ENCODE measurements at regions not wholly inside any gene's neighbourhood (a gene's known extent, or its start where the extent isn't known, plus 50 kb on each side); places are given as distances from the start of the nearest gene placed in this dataset.

GRCh38 chr10:57963546-57963945 is 304.1 kb downstream of the IPMK start:
- no peak for DNase-seq (ENCODE audit: low spot score)
- no peak overlapping the region for H3K4me3 ChIP-seq (ENCODE audit: low read depth, low read length, poor library complexity, severe bottlenecking)
- H3K36me3 ChIP-seq (ENCODE audit: insufficient read depth, low read length, poor library complexity, severe bottlenecking) = no peaks in the 10 kb centered on the region
- ChIA-PET POLR2A (ENCODE audit: low non-redundant PET) (no interaction called here), CTCF (no interaction called here)
- H3K9me3 ChIP-seq (ENCODE audit: low read depth, low read length, poor library complexity, severe bottlenecking) = no peaks in the 10 kb centered on the region
- no peak overlapping the region for H3K27ac ChIP-seq (ENCODE audit: low read depth, low read length, poor library complexity, severe bottlenecking)
- H3K27me3 ChIP-seq (replicated peaks; ENCODE audit: insufficient read depth, low read depth, low read length, poor library complexity) = no peaks in the 10 kb centered on the region
- no TSS peak for BruUV-seq (replicated peaks)
- H3K4me1 ChIP-seq (ENCODE audit: insufficient read depth, low read length, poor library complexity, severe bottlenecking) = no peaks in the 10 kb centered on the region
- intact Hi-C loops (cut with micrococcal nuclease; ENCODE audit: unreplicated experiment) = no loop called here
- TF ChIP-seq CTCF (conservative IDR thresholded peaks at IDR 0.05; ENCODE audit: low read depth, low read length) (no peak), EZH2 (IDR thresholded peaks at IDR 0.05; ENCODE audit: borderline replicate concordance, low read depth, low read length, poor library complexity, severe bottlenecking) (no peak)

- H3K4me1 ChIP-seq (ENCODE audit: insufficient read depth, low read length, poor library complexity, severe bottlenecking) = no peaks in the 10 kb centered on the region
- H3K4me3 ChIP-seq (ENCODE audit: low read depth, low read length, poor library complexity, severe bottlenecking) = no peak overlapping the region
- intact Hi-C loops (cut with micrococcal nuclease; ENCODE audit: unreplicated experiment) = no loop called here
- H3K27ac ChIP-seq (ENCODE audit: low read depth, low read length, poor library complexity, severe bottlenecking) = no peak overlapping the region
- CTCF ChIA-PET = no interaction called here
- H3K36me3 ChIP-seq (ENCODE audit: insufficient read depth, low read length, poor library complexity, severe bottlenecking) = no peaks in the 10 kb centered on the region
- no TSS peak for BruUV-seq (replicated peaks)
- H3K9me3 ChIP-seq (ENCODE audit: low read depth, low read length, poor library complexity, severe bottlenecking) = no peaks in the 10 kb centered on the region
- POLR2A ChIA-PET (ENCODE audit: low non-redundant PET) = no interaction called here
- no peak for TF ChIP-seq CTCF (conservative IDR thresholded peaks at IDR 0.05; ENCODE audit: low read depth, low read length)
- TF ChIP-seq EZH2 (IDR thresholded peaks at IDR 0.05; ENCODE audit: borderline replicate concordance, low read depth, low read length, poor library complexity, severe bottlenecking) = no peak
- no peak for DNase-seq (ENCODE audit: low spot score)
- H3K27me3 ChIP-seq (replicated peaks; ENCODE audit: insufficient read depth, low read depth, low read length, poor library complexity) = no peaks in the 10 kb centered on the region
Observed at GRCh38 chr10:57962839-57963238, 304.9 kb downstream of the IPMK start.

- Histone ChIP-seq H3K4me3 (ENCODE audit: low read depth, low read length, poor library complexity, severe bottlenecking) (no peak overlapping the region), H3K27ac (ENCODE audit: low read depth, low read length, poor library complexity, severe bottlenecking) (no peak overlapping the region), H3K27me3 (replicated peaks; ENCODE audit: insufficient read depth, low read depth, low read length, poor library complexity) (no peaks in the 10 kb centered on the region), H3K36me3 (ENCODE audit: insufficient read depth, low read length, poor library complexity, severe bottlenecking) (no peaks in the 10 kb centered on the region), H3K4me1 (ENCODE audit: insufficient read depth, low read length, poor library complexity, severe bottlenecking) (no peaks in the 10 kb centered on the region), H3K9me3 (ENCODE audit: low read depth, low read length, poor library complexity, severe bottlenecking) (no peaks in the 10 kb centered on the region)
- no TSS peak for BruUV-seq (replicated peaks)
- CTCF ChIA-PET = no interaction called here
- TF ChIP-seq EZH2 (IDR thresholded peaks at IDR 0.05; ENCODE audit: borderline replicate concordance, low read depth, low read length, poor library complexity, severe bottlenecking) = no peak
- TF ChIP-seq CTCF (conservative IDR thresholded peaks at IDR 0.05; ENCODE audit: low read depth, low read length) = no peak
- POLR2A ChIA-PET (ENCODE audit: low non-redundant PET) = no interaction called here
- DNase-seq (ENCODE audit: low spot score) = no peak
- intact Hi-C loops (cut with micrococcal nuclease; ENCODE audit: unreplicated experiment) = no loop called here
Observed at GRCh38 chr10:57961487-57961886, 306.2 kb downstream of the IPMK start.
